Activated gamma-delta T cell (primary cell): ENCODE measurements at regions not wholly inside any gene's neighbourhood (a gene's known extent, or its start where the extent isn't known, plus 50 kb on each side); places are given as distances from the start of the nearest gene placed in this dataset.
A peak's percentile ranks its signal among the peaks of the same experiment; 100 is the strongest.
"Not testable (repeated sequence)": the region's sequence is repeated elsewhere in the genome, so short reads cannot be mapped to it uniquely, and the experiment has no call there.

Experiments used
- DNase-seq: peaks from one replicate; lab custom pipeline; 2025; lab: John Stamatoyannopoulos, UW

- no peak for DNase-seq
Observed at GRCh38 chr15:31433091-31433490, 106.5 kb downstream of the KLF13 start.

DNA sequence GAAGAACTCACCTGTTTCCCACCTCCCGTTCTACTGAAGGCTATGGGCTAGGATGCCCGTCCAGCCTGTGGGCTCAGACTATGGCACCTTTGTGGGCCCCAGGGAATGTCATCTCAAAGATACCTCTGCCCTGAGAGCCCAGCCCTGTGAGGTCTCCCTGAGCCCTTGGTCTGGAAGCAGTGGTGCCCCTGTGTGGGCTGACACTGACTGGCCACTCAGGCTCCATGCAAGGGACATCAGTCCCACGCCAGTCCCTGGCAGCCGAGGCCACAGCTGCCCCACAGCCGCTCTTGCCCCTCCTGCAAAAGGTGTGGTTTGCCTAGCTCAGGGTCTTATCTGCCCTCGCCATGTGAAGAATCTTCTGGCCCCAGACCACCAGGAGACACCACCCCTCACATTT is 106.9 kb downstream of the KLF13 start:
- DNase-seq, result no peak

- no peak for DNase-seq
Observed at GRCh38 chr15:31434275-31434587, 107.6 kb downstream of the KLF13 start.

GRCh38 chr15:31434588-31435260 is 108.1 kb downstream of the KLF13 start:
- peak; percentile 75 for DNase-seq

- DNase-seq, result no peak
Observed at GRCh38 chr15:31435261-31435911, 108.8 kb downstream of the KLF13 start.

DNA sequence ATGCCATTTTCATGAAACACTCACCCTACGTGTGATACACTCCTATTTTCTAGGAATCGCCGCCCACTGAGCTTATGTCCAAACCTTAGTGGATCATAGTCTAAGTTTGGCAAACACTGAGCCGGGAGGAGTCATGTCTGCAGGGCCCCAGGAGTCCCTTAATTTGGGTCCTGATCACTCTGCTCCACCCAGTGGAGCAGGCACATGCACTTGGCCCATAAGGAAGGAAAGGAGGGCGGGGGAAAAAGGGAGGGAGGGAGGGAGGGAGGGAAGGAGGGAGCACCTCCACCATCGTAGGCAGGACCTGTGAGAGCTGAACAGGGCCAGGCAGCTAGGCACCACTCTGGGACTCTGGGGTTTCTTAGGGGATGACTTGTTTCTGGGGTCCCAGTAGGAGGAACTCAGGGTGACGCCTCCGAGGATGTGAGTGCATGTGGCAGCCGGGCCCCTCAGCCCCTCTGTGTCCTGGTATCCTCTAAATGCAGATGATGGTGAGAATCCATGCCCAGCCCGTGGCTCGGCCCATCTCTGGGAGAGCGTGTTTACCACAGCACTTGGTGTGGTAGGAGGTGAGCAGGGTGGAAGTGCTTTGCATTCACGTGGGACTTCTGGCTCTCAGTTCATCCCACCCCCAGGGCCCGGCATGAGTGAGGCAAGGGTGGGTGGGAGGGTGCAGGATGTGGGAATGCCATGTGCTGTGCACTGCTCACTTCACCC is 109.4 kb downstream of the KLF13 start:
- DNase-seq, result peak; percentile 10

DNA sequence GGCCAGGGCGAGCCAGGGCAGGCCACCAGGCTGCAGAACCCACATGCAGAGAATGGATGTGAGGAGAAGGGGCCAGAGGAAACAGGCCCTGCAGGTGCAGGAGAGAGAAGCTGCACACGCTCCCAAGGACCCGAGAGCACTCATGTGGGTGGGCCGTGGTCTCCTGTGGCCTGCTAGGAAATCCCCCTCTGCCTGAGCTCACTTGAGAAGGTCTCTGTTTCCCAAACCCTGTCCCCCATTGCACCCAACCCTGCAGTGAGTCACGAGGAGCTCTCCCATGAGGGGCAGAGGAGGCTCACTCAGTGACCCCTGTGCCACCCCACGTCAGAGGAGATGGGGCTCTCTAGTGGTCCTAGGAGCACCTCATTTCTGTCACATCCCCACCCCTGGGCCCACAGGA is 111.1 kb downstream of the KLF13 start:
- DNase-seq, result peak; percentile 9

DNA sequence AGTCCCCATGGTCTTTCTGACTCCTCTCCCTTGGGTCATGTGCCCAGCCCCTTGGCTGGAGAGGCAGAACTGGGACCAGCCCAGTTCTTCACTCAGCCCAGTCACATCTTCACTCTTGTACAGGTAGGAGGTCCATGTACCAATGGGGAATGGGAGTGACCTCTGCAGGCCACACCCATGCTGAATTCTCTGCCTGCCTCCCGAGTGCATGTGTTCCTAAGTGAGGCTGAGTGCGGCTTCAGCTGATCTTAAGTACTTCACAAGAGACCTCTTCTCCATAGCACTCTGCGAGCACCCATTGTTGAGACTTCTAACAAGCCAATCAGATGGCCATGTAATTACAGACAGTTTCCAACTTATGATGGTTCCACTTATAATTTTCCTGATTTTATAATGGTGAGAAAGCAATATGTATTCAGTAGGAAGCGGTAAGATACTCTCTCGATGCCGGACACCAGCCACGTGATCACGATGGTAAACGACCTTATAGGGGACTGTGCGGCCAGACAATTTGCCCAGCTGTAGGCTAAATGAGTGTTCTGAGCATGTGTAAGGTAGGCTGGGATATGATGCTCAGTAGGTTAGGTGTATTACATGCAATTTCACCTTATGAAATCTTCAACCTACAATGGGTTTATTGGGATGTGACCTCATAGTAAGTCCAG is 112.1 kb downstream of the KLF13 start:
- no peak for DNase-seq

DNA sequence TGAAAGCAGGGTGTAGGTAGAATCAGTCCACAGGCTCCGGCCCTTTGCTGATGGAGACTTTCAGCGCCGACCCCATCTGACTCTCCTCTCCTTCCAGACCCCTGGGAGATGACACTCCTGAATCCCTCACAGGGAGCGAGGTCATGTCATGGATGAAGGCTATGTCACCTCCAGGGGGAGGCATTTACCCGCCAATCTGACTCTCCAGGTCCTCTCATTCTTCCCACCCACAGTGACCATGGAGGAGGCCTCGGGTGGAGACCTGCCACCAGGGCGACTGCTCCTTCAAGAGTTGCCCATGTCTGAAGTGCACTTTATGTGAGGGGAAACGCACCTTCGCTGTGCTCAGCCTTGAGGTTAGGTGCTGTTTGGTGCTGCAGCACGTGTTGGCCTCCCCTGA is 112.7 kb downstream of the KLF13 start:
- DNase-seq, result no peak

GRCh38 chr15:31440216-31440615 is 113.6 kb downstream of the KLF13 start:
- not testable (repeated sequence) for DNase-seq

DNA sequence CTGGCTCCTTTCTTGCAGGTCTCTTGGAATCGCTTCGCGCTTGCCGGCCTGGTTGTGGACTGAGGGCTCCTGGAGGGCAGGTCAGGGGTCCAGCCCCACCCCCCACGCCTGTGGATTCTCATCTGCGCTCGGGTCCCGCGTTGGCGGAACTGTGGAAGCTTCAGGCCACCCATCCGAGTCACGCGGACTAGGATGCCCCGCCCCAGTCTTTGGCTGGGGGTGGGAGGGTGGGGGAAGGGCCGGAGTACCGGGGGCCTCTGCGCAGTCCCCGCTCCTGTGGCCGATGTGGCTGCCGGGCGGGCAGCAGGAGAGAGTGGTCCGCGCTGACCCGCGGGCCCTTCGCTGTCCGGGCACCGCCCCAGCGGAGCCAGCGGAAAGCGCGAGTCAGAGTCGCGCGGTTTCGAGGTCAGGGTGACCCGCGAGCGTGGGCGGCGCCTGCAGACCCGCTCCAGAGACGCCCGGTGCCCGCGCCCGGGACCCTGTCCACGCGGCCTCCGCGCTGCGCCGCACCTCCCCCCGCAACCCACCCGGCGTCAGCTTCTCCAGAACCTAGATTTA is 114.2 kb downstream of the KLF13 start:
- peak; percentile 26 for DNase-seq

DNA sequence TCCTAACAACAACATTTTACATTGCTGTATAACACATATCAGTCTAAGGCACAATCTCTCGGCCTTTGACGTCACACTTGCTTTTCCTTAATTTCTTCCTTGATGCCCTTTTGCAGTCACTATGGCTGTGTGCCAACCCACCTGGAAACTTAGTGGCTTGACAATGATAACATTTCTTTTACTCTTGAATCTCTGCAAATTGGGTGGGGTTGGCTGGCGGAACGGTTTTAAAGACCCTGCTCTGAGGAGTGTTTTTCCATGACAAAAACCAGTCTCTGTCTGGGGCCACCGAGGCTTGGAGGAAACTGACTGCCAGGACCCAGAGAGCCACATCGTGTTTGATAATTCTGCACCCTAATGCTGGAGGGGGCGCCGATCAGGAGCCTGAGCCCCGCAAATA is 115.6 kb downstream of the KLF13 start:
- DNase-seq, result no peak

DNA sequence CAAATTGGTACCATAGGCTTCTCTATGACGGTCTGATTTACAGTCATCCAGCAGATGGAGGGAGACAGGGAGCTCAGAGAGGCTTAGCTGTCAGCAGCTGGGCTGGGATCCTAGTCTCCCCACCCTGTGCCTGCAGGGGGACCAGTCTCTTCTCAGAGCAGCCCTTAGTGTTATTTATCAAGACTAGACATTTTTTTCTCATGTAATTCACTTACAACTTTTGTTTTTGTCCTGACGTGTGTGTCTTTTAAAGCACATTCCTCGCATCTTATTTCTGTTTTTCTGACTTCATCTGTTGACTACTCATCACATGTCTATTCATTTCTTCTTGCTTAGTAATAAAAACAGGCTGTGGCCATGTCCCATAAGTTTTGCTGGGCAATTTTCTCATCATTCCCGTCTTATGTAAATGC is 116.1 kb downstream of the KLF13 start:
- no peak for DNase-seq

- no peak for DNase-seq
Observed at GRCh38 chr15:31444844-31445243, 118.2 kb downstream of the KLF13 start.

GRCh38 chr15:31446546-31446945 is 119.9 kb downstream of the KLF13 start:
- no peak for DNase-seq

GRCh38 chr15:31447931-31448634 is 121.4 kb downstream of the KLF13 start:
- no peak for DNase-seq

DNA sequence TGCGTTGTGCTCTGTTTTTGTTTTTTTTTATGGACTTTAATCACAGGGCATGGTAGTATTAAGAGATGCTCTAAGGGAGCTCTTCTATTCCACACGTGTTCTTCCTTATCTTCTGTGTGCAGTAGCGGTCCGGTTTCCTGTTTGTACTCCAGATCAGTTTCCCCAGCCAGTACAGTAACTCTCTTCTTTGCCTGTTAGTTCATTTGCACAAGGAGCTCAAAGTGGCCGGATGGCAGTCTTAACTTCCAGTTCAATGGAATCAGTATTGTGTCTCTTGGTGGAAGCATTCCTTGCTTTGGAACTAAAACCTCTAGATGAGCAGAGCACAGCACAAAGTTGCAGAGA is 122.0 kb downstream of the KLF13 start:
- DNase-seq, result no peak

GRCh38 chr15:31452595-31453557 is 126.2 kb downstream of the KLF13 start:
- DNase-seq, result no peak

DNA sequence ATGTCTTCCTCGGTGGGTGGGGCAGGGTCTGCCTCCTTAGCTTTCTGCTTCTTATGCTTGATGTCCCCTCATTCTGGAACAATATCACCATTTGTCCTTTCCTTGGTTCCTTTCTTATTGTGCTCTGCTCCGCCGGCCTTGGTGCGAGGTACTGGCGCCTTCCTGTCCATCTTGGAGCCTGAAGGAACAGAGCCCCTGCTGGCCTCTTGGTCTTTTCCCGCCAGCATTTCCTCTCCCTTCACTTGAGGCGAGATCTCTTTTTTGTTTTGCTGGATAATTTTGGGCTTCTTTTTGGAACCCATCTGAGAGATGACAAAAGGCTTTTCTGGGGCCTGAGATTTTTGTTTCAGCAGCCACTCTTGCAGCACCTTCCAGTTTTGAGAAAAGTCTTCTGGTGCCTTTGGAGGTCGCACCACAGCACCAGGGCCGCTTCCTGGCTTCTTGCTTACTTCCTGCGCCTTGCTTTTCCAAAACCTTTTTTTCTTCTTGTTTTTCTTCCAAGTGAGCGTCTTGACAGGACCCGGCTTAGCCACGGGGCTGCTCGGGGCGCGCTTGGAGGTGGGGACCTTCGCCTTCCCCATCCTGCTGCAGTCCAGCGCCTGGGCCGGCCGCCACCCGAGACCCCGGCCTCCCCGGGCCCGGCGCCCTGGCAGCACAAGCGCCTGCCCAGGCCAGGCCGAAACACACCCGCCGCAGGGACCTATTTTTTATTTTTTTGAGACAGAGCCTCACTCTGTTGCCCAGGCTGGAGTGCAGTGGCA is 127.1 kb downstream of the KLF13 start:
- no peak for DNase-seq

DNA sequence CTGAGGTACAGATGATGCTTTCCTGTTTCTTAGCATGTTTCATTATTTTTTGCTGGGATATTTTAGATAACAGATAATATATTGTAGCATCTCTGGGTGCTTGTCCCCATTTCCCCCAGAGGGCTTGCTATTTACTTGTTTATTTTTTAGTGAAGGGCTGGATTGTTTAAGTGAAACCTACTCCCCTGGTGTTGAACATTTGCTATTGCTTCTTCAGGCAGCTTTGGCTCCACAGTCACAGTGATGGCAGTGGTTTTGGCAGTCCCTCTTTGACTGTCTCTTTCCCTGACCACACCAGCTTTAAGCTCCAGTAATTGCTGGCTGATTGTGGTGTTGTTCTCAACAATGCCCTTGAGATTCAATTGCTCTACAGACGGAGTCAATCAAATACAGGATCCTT is 128.9 kb downstream of the KLF13 start:
- no peak for DNase-seq
